Neural cell (in vitro differentiated cells): ENCODE measurements at regions not wholly inside any gene's neighbourhood (a gene's known extent, or its start where the extent isn't known, plus 50 kb on each side); places are given as distances from the start of the nearest gene placed in this dataset.

ENCODE experiments used
- EP300 ChIP-seq: fragments of 450-650 bp; conservative IDR thresholded peaks from 2 replicates; pipeline ENCODE4 v1.6.1; 2014; ENCODE audit warnings: antibody characterized with exemption, mild to moderate bottlenecking, moderate library complexity; ENCODE audit not compliant: poor library complexity, severe bottlenecking
- EZH2 ChIP-seq: fragments of 200-600, 300-800 bp; shearing (Covaris generic), sonication (generic); IDR thresholded peaks from 2 replicates; pipeline ENCODE4 v1.6.1; 2014; ENCODE audit warnings: antibody characterized with exemption, low read length, borderline replicate concordance, mild to moderate bottlenecking; ENCODE audit not compliant: insufficient read depth, poor library complexity, severe bottlenecking
- MXI1 ChIP-seq: fragments of 450-650 bp; conservative IDR thresholded peaks from 2 replicates; pipeline ENCODE4 v1.6.1; 2014; ENCODE audit warnings: antibody characterized with exemption, mild to moderate bottlenecking; ENCODE audit not compliant: poor library complexity, severe bottlenecking
- POLR2AphosphoS5 ChIP-seq: IDR thresholded peaks from 2 replicates; pipeline ENCODE4 v1.6.1; 2012
- RAD21 ChIP-seq: fragments of 450-650 bp; conservative IDR thresholded peaks from 2 replicates; pipeline ENCODE4 v1.6.1; 2014; ENCODE audit warnings: antibody characterized with exemption, mild to moderate bottlenecking, moderate library complexity
- REST ChIP-seq: IDR thresholded peaks from 2 replicates; pipeline ENCODE4 v1.6.1; 2012; ENCODE audit warnings: borderline replicate concordance
- SMC3 ChIP-seq: fragments of 450-650 bp; conservative IDR thresholded peaks from 2 replicates; pipeline ENCODE4 v1.6.1; 2014; ENCODE audit warnings: antibody characterized with exemption, mild to moderate bottlenecking, moderate library complexity; ENCODE audit not compliant: poor library complexity
- TF ChIP-seq, protein P1 (sequence below): fragments of 450-650 bp; IDR thresholded peaks from 2 replicates; pipeline ENCODE4 v1.5.1; 2014; ENCODE audit warnings: antibody characterized with exemption, mild to moderate bottlenecking, moderate library complexity; ENCODE audit not compliant: poor library complexity, severe bottlenecking

- TF ChIP-seq EZH2 (no peak), RAD21 (no peak), POLR2AphosphoS5 (no peak), EP300 (no peak), MXI1 (no peak), REST (no peak), SMC3 (no peak)
- TF ChIP-seq, protein P1, sequence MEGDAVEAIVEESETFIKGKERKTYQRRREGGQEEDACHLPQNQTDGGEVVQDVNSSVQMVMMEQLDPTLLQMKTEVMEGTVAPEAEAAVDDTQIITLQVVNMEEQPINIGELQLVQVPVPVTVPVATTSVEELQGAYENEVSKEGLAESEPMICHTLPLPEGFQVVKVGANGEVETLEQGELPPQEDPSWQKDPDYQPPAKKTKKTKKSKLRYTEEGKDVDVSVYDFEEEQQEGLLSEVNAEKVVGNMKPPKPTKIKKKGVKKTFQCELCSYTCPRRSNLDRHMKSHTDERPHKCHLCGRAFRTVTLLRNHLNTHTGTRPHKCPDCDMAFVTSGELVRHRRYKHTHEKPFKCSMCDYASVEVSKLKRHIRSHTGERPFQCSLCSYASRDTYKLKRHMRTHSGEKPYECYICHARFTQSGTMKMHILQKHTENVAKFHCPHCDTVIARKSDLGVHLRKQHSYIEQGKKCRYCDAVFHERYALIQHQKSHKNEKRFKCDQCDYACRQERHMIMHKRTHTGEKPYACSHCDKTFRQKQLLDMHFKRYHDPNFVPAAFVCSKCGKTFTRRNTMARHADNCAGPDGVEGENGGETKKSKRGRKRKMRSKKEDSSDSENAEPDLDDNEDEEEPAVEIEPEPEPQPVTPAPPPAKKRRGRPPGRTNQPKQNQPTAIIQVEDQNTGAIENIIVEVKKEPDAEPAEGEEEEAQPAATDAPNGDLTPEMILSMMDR: no peak
These were observed 907.6 kb downstream of the KCNMA1 start for GRCh38 chr10:76729841-76730487.
